ENCODE measurements at regions not wholly inside any gene's neighbourhood (a gene's known extent, or its start where the extent isn't known, plus 50 kb on each side); places are given as distances from the start of the nearest gene placed in this dataset.

GRCh38 chr14:28681681-28682080 lies 84.9 kb upstream of the FOXG1 start:
- TF ChIP-seq CTCF (IDR thresholded peaks at IDR 0.05; ENCODE audit: low read depth, low read length), result no peak
- no peak for TF ChIP-seq POLR2A (IDR thresholded peaks at IDR 0.05; ENCODE audit: extremely low read depth, insufficient read length)
